Adrenal gland (tissue), 5 donors: ENCODE measurements at regions not wholly inside any gene's neighbourhood (a gene's known extent, or its start where the extent isn't known, plus 50 kb on each side); places are given as distances from the start of the nearest gene placed in this dataset.

Experiments used
- POLR2A ChIP-seq, 2 donors: fragments of 450-650 bp; IDR thresholded peaks; one replicate each; pipeline ENCODE4 v1.6.1; 2017; ENCODE audit warnings: antibody characterized with exemption in 2 of 2, mild to moderate bottlenecking in 2 of 2, moderate library complexity in 1 of 2
- TF ChIP-seq, protein P1 (sequence below), 6 experiments: fragments of 450-650 bp in 4 of 6; fragments of 200-600 bp in 2 of 6; sonication (generic) in 1 of 6; IDR thresholded peaks; 1 replicate in 5 of 6; 2 replicates in 1 of 6; pipeline versions ENCODE4 v1.5.1 to v1.8.0; 2016 to 2021; ENCODE audit warnings: antibody characterized with exemption in 6 of 6, mild to moderate bottlenecking in 2 of 6, moderate library complexity in 1 of 6
- donor health status: DM: no; HTN: no; CAD: no.

GRCh38 chr4:124491361-124492145, 221.0 kb downstream of the ANKRD50 start:
- TF ChIP-seq POLR2A (IDR thresholded peaks at IDR 0.05): no peak
- TF ChIP-seq, protein P1, sequence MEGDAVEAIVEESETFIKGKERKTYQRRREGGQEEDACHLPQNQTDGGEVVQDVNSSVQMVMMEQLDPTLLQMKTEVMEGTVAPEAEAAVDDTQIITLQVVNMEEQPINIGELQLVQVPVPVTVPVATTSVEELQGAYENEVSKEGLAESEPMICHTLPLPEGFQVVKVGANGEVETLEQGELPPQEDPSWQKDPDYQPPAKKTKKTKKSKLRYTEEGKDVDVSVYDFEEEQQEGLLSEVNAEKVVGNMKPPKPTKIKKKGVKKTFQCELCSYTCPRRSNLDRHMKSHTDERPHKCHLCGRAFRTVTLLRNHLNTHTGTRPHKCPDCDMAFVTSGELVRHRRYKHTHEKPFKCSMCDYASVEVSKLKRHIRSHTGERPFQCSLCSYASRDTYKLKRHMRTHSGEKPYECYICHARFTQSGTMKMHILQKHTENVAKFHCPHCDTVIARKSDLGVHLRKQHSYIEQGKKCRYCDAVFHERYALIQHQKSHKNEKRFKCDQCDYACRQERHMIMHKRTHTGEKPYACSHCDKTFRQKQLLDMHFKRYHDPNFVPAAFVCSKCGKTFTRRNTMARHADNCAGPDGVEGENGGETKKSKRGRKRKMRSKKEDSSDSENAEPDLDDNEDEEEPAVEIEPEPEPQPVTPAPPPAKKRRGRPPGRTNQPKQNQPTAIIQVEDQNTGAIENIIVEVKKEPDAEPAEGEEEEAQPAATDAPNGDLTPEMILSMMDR (IDR thresholded peaks at IDR 0.05): no peak
